RWPE2 (cell line): ENCODE measurements at regions not wholly inside any gene's neighbourhood (a gene's known extent, or its start where the extent isn't known, plus 50 kb on each side); places are given as distances from the start of the nearest gene placed in this dataset.
"Not testable (repeated sequence)": the region's sequence is repeated elsewhere in the genome, so short reads cannot be mapped to it uniquely, and the experiment has no call there.

Experiments
- ATAC-seq: fragments of 200-7000 bp; cut with Tn5 transposase; 3 replicates; pipeline ENCODE4 v1.9.1; 2021; ENCODE audit warnings: low read depth
- DNase-seq: peaks from one replicate; pipeline ENCODE4 v3.0.0-alpha.2; 2020; ENCODE audit warnings: low spot score
- H3K27ac ChIP-seq: fragments of 450-650 bp; 2 replicates; pipeline ENCODE4 v1.5.1; 2017; ENCODE audit warnings: mild to moderate bottlenecking; ENCODE audit not compliant: poor library complexity, severe bottlenecking
- H3K27me3 ChIP-seq: fragments of 250-450 bp; sonication (Bioruptor Pico); 2 replicates; pipeline ENCODE4 v1.5.1; 2021; ENCODE audit warnings: mild to moderate bottlenecking, moderate library complexity; ENCODE audit not compliant: insufficient read depth, poor library complexity, severe bottlenecking
- H3K36me3 ChIP-seq: fragments of 250-450 bp; sonication (Bioruptor Pico); 2 replicates; pipeline ENCODE4 v1.5.1; 2020; ENCODE audit warnings: low read depth, mild to moderate bottlenecking, moderate library complexity
- H3K4me1 ChIP-seq: fragments of 250-450 bp; sonication (Bioruptor Pico); 2 replicates; pipeline ENCODE4 v1.5.1; 2021; ENCODE audit warnings: mild to moderate bottlenecking, moderate library complexity; ENCODE audit not compliant: insufficient read depth, poor library complexity, severe bottlenecking
- H3K4me3 ChIP-seq: fragments of 250-450 bp; sonication (Bioruptor Pico); 2 replicates; pipeline ENCODE4 v1.5.1; 2021; ENCODE audit warnings: mild to moderate bottlenecking, moderate library complexity; ENCODE audit not compliant: severe bottlenecking
- H3K9me3 ChIP-seq: fragments of 250-450 bp; sonication (Bioruptor Pico); 2 replicates; pipeline ENCODE4 v1.5.1; 2021; ENCODE audit warnings: mild to moderate bottlenecking, moderate library complexity; ENCODE audit not compliant: severe bottlenecking
- TF ChIP-seq, protein P1 (sequence below): fragments of 450-650 bp; IDR thresholded peaks from one replicate; pipeline ENCODE4 v1.5.1; 2017; ENCODE audit warnings: mild to moderate bottlenecking, moderate library complexity; ENCODE audit not compliant: poor library complexity, severe bottlenecking

GRCh38 chr7:111644595-111644994 lies 82.3 kb upstream of the IMMP2L start:
- TF ChIP-seq, protein P1, sequence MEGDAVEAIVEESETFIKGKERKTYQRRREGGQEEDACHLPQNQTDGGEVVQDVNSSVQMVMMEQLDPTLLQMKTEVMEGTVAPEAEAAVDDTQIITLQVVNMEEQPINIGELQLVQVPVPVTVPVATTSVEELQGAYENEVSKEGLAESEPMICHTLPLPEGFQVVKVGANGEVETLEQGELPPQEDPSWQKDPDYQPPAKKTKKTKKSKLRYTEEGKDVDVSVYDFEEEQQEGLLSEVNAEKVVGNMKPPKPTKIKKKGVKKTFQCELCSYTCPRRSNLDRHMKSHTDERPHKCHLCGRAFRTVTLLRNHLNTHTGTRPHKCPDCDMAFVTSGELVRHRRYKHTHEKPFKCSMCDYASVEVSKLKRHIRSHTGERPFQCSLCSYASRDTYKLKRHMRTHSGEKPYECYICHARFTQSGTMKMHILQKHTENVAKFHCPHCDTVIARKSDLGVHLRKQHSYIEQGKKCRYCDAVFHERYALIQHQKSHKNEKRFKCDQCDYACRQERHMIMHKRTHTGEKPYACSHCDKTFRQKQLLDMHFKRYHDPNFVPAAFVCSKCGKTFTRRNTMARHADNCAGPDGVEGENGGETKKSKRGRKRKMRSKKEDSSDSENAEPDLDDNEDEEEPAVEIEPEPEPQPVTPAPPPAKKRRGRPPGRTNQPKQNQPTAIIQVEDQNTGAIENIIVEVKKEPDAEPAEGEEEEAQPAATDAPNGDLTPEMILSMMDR = peak; percentile 11
- not testable (repeated sequence) for H3K27me3 ChIP-seq, H3K36me3 ChIP-seq, H3K27ac ChIP-seq, DNase-seq, H3K4me1 ChIP-seq, H3K4me3 ChIP-seq, ATAC-seq, H3K9me3 ChIP-seq

GRCh38 chr7:111642373-111642772 lies 80.1 kb upstream of the IMMP2L start:
- ATAC-seq (no peak), DNase-seq (no peak)
- Histone ChIP-seq H3K4me3 (no peak overlapping the region), H3K36me3 (no peaks in the 10 kb centered on the region), H3K4me1 (no peaks in the 10 kb centered on the region), H3K9me3 (no peaks in the 10 kb centered on the region), H3K27me3 (no peaks in the 10 kb centered on the region), H3K27ac (no peak overlapping the region)
- TF ChIP-seq, protein P1 = no peak

GRCh38 chr7:111640416-111640815 lies 78.1 kb upstream of the IMMP2L start:
- no peak overlapping the region for H3K4me3 ChIP-seq
- no peaks in the 10 kb centered on the region for H3K27me3 ChIP-seq
- ATAC-seq (no peak), DNase-seq (no peak)
- no peaks in the 10 kb centered on the region for H3K36me3 ChIP-seq
- TF ChIP-seq, protein P1 = no peak
- H3K9me3 ChIP-seq = no peaks in the 10 kb centered on the region
- H3K4me1 ChIP-seq = no peaks in the 10 kb centered on the region
- no peak overlapping the region for H3K27ac ChIP-seq

DNA sequence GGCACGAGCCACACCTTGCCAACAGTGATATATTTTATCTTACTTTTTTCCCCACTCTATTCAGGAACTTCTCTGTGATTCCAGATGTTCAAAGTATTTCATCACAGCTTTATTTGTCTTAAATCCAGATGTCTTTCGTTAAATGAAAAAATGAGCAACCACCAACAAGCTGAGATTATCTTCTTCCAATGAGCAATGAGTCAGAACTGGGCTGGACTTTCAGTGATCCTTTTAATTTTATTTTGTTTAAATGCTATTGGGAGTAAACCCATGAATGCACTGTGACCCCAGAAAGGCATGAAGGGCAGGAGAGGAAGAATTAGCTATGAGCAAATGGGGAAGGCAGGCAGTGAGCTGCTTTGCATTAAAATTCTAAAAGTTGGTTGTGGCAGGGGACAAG lies 77.6 kb upstream of the IMMP2L start:
- Histone ChIP-seq H3K9me3 (no peaks in the 10 kb centered on the region), H3K27me3 (no peaks in the 10 kb centered on the region), H3K4me1 (no peaks in the 10 kb centered on the region), H3K4me3 (no peak overlapping the region), H3K36me3 (no peaks in the 10 kb centered on the region), H3K27ac (no peak overlapping the region)
- no peak for DNase-seq
- no peak for ATAC-seq
- TF ChIP-seq, protein P1 = no peak

- H3K27ac ChIP-seq = no peak overlapping the region
- no peaks in the 10 kb centered on the region for H3K27me3 ChIP-seq
These were observed 75.8 kb upstream of the IMMP2L start for GRCh38 chr7:111638078-111638477.

More at GRCh38 chr7:111638078-111638477, 75.8 kb upstream of the IMMP2L start:
- Histone ChIP-seq H3K4me3 (no peak overlapping the region), H3K4me1 (no peaks in the 10 kb centered on the region), H3K36me3 (no peaks in the 10 kb centered on the region), H3K9me3 (peaks cover 2% of the 10 kb centered on the region)
- ATAC-seq (no peak), DNase-seq (no peak)
- TF ChIP-seq, protein P1 = no peak
